Stimulated activated CD8-positive, alpha-beta memory T cell treated with anti-CD3 and anti-CD28 coated beads, Interleukin-4, amount 100 ng/mL, for 4 hours (primary cell): ENCODE measurements at regions not wholly inside any gene's neighbourhood (a gene's known extent, or its start where the extent isn't known, plus 50 kb on each side); places are given as distances from the start of the nearest gene placed in this dataset.
"Not testable (repeated sequence)": the region's sequence is repeated elsewhere in the genome, so short reads cannot be mapped to it uniquely, and the experiment has no call there.

Experiments used
- DNase-seq, 2 donors: peaks; one replicate each; pipeline ENCODE4 v3.0.0-alpha.2; 2020; ENCODE audit warnings: low read depth in 2 of 2, low spot score in 1 of 2

DNA sequence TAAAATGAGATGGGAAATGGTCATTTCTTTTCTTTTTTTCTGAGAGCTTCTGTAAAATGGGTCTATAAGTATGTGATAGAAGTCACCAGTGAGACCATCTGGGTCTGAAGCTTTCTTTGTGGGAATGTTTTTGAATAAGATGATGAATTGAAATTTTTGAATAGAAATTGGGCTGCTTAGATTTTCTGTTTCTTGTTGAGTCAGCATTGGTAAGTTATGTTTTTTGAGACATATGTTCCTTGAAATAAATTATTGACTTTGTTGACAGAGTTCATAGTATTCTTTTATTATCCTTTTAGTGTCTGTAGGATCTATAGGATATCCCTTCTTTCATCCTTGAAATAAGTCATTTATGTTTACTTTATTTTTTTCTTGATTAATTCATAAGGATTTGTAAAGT is 208.1 kb downstream of the OPA1 start:
- no peak for DNase-seq

- DNase-seq, result no peak
Measured at GRCh38 chr3:193803288-193803687, 210.3 kb downstream of the OPA1 start.

DNA sequence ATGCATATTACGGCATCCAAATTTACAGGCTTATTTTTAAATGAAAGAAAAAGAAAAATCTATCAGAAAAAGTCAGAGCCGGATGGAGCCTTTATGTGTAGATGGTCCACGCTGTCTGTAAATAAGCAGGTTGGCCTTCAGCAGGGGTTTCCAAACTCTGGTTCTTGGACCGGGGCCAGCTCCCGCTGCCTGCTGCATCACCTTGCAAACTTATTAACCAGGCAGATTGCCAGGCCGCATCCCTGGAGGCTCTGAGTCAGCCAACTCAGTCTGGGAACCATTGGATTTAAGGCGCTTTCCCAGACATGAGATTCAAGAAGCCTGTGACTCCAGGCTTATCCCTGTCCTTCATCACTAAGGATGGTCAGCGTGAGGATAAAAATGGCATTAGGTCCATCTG is 212.4 kb downstream of the OPA1 start:
- DNase-seq, result no peak

- DNase-seq, result no peak
Measured at GRCh38 chr3:193808317-193808716, 215.3 kb downstream of the OPA1 start.

GRCh38 chr3:193809106-193809505 is 216.1 kb downstream of the OPA1 start:
- no peak for DNase-seq

GRCh38 chr3:193812078-193812725 is 219.2 kb downstream of the OPA1 start:
- no peak for DNase-seq

DNA sequence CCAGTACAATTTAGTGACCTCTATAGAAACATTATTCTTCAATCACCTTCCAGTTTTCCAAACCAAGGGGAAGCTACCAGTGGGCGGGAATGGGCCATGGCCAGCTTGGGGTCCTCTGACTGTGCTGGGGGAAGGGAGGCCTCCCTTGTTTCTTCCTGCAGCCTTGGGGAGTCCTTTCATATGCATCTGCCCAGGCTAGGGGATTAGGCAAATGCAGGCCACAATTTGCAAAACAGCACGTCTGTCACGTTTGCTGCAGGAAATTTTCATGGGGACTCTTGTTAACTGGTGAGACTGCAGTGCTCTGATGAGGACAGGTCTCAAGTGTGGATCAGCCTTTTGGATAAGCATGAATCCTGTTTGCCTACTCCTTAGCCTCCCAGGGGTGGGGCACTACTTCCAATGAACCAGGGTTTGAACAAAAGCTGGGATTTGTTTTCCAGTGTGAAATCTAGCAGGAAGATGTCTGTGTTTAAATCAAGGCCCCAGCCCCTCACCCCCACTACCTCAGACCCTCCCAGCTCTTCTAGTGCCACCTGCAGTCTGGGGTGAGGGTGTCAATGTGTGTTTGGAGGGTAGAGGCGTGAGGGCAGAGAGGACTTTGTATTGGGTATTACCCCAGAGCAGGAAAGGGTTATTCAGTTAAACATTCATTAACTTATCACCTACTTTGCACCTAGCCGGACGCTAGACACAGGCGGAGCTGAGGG is 219.9 kb downstream of the OPA1 start:
- DNase-seq, result no peak

- DNase-seq, result no peak
Measured at GRCh38 chr3:193813501-193813830, 220.5 kb downstream of the OPA1 start.

DNA sequence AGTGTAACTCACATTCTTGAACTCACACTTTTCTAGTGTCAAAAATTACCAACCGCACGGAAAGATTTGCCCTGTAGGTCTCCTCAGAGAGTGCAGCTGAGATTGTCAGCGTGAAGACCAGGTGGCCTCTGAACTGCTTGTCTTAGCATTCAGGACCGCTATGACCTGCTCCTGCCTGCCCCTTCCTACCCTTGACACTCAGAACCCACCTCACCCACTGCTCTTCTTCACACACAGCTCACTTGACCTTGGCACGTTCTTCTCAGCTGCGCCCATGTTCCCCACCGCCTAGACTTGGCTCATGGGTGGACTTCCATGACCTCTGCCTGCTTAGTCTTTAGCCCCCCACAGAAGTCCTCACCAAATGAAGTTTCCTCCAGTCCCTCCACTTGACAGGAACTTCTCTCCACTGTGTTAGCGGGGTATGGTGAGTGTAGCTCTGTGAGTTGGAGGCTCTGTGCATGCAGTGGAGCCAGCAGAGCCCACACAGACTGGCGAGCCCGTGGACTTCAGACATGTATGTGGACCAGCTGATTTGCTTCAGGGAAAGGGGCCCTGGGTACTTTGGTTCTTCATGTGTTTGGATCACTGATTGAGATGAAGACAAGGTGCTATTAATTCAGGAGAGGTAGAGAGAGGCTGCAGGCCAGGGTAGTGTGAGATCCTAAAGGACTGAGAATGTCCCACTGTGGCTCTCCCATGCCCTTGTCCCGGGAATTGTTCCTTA is 221.3 kb downstream of the OPA1 start:
- no peak for DNase-seq

DNA sequence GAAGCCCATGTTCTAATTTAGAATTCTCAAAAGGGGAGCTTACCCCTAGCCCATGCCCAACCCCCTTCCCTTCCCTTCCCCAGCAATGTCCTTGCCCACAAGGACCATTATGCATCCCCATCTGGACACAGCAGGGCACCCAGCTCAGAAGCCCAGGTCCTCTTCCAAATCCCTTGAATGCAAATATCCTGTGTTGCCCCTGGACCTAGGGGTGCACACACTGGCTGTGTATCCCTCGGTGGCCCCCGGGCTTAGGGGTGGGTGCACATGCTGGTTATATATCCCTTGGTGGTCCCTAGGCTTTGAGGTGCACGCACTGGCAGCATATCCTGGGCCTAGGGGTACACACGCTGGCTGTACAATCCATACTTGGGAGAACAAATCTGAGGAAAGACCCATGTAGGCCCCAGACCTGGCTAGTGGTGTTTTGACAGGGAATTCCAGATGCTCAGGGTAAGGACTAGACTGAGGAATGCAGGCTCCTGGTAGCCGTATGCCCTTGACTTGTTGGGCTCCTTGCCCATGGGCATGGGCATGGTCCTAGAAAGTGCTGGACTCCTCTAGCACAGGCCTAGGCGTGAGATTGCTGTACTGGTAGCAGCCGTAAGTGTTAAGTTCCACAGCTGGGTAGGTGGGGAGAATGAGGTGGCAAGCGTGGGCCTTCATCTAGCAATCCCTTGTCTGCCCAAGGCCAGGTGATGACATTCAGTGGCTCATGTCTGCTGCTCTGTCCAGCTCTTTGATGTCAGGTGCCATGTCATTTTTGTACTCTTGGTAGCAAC is 222.4 kb downstream of the OPA1 start:
- no peak for DNase-seq

- no peak for DNase-seq
Measured at GRCh38 chr3:193816028-193816395, 223.0 kb downstream of the OPA1 start.

DNA sequence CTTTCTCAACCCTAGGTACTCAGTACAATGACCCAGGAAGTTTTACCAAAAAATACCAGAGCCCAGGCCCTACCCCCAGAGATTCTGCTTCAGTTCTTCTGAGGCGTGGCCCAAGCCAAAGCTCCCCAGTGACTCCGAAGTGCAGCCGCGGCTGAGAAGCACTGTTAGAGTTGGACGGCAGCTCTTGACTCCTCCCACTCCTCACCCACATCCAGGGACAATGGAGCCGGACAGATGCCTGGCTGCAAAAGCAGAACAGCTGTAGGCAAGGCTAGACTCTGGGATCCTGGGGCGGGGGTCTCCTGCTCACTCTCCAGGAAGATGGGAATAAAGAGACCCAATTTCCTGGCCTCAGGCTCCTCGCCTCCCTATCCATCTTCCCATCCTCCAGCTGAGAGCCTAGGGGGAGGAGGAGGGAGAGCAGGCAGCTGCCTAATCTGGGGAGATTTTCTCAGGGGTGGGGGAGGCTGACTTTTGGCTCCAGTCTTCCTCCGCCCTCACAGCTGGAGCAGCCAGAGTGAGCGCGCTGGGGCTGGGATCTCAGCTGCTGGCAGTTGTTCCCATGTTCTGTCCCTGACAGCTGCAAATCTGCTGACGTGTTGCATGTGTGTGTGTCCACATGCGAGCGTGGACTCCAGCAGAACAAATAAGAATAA is 223.8 kb downstream of the OPA1 start:
- no peak for DNase-seq

GRCh38 chr3:193819117-193820010 is 226.4 kb downstream of the OPA1 start:
- no peak for DNase-seq

DNA sequence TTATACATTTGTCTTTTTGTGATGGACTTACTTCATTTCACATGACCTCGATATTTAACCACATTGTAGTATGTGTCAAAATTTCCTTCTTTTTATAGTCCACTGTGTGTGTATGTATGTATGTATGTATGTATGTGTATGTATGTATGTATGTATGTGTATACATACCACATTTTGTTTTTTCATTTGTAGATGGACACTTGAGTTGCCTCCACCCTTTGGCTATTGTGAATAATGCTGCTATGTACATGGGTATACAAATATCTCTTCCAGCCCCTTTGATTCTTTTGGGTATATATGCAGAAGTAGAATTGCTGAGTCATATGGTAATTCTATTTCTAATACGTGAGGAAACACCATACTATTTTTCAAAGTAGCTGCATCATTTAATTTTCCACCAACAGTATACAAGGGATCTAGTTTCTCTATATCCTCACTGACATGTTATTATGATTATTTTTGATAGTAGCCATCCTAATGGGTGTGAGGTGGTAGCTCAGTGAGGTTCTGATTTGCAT is 228.2 kb downstream of the OPA1 start:
- no peak for DNase-seq

DNA sequence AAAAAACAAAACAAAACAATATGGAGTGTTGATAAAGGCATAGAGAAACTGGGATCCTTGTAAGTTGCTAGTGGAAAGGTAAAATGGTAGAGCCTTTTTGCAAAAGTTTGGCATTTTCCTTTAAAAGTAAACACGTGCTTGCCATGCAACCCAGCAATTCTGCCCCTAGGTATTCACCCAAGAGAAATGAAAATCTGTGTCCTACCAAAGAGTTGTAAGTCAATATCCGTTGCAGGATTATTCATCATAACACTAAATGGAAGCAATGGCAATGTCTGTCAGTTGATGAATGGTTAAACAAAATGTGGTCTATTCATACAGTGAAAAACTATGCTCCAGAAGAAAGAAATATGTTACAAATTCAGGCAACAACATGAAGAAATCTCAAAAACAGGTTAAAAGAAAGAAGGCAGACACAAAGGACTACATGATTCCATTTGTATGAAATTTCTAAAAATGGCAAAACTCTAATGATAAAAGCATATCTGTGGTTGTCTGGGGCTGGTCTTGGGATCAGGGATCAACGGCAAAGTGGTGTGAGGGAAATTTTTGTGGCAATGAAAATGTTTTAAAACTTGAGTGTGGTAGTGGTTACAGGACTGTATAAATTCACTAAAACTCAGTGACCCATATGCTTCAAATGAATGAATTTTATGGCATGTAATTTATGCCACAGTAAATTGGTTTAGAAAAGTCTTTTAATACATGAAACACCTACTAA is 229.6 kb downstream of the OPA1 start:
- DNase-seq, result no peak

GRCh38 chr3:193823213-193823605 is 230.2 kb downstream of the OPA1 start:
- DNase-seq, result not testable (repeated sequence)

DNA sequence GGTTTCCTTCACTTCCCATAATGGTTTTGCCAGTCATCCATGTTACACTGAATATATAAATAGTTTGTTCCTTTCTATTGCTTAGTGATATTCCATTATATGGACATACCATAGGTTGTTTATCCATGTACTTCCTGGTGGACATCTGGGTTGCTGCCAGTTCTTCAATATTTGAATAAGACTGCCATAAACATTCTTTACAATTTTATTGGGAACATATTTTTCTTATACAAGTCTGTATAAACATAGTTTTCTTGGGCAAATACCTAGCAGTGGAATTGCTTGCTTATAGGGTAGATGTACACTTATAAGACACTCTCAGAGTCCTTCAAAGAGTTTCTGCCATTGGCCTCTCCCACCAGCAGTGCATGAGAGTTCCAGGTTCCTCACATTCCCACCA is 231.4 kb downstream of the OPA1 start:
- no peak for DNase-seq

DNA sequence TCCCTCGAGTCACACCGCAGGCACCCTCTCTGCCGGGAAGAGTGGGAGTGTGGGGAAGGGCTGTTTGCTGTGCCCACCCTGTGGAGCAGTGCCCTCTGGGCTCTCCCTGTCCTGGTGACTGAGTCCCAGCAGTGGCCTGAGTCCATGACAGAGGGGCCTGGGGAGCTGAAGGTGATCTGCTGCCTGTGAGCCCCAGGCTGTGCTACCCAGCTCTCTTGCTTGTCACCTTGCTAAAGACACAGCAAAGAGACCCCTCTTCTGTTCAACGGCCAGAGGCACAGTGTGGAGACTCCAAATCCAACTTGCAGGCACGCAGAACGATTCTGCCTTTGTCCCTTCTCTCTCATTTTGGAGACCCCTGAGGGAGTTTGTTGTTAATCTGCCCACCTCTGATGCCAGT is 232.6 kb downstream of the OPA1 start:
- DNase-seq, result no peak

GRCh38 chr3:193826159-193826795 is 233.3 kb downstream of the OPA1 start:
- DNase-seq, result no peak
